CD14-positive monocyte (primary cell): ENCODE measurements at regions not wholly inside any gene's neighbourhood (a gene's known extent, or its start where the extent isn't known, plus 50 kb on each side); places are given as distances from the start of the nearest gene placed in this dataset.

Source experiments
- DNase-seq, 3 donors: peaks; one replicate each; pipeline ENCODE4 v3.0.0-alpha.2; 2011 to 2022
- H2AFZ ChIP-seq: 2 replicates; pipeline ENCODE4 v1.6.0; 2012; ENCODE audit warnings: mild to moderate bottlenecking, low read depth, low read length, inconsistent platforms; ENCODE audit not compliant: insufficient read depth, poor library complexity, severe bottlenecking
- H3K27ac ChIP-seq, 2 donors: 1 replicate in 1 of 2; 2 replicates in 1 of 2; pipeline ENCODE4 v1.5.1; 2012 to 2013; ENCODE audit warnings: low read length in 2 of 2, control low read depth in 1 of 2, inconsistent platforms in 1 of 2, low read depth in 1 of 2, mild to moderate bottlenecking in 1 of 2
- H3K27me3 ChIP-seq, 2 donors: one replicate each; pipeline versions ENCODE4 v1.6.0 to v1.6.1; 2011 to 2013; ENCODE audit warnings: low read length in 2 of 2; ENCODE audit not compliant: control insufficient read depth in 2 of 2, insufficient read depth in 2 of 2
- H3K36me3 ChIP-seq, 2 donors: replicated peaks in 1 of 2; 1 replicate in 1 of 2; 2 replicates in 1 of 2; pipeline versions ENCODE4 v1.5.1 to v1.6.1; 2012 to 2013; ENCODE audit warnings: low read length in 2 of 2, control low read depth in 1 of 2, inconsistent platforms in 1 of 2, mild to moderate bottlenecking in 1 of 2; ENCODE audit not compliant: insufficient read depth in 2 of 2, control insufficient read depth in 1 of 2
- H3K4me1 ChIP-seq, 2 donors: 1 replicate in 1 of 2; 2 replicates in 1 of 2; pipeline versions ENCODE4 v1.5.1 to v1.6.1; 2012 to 2013; ENCODE audit warnings: low read length in 2 of 2, control low read depth in 1 of 2, inconsistent platforms in 1 of 2, mild to moderate bottlenecking in 1 of 2, moderate library complexity in 1 of 2; ENCODE audit not compliant: insufficient read depth in 2 of 2, control insufficient read depth in 1 of 2
- H3K4me2 ChIP-seq: replicated peaks from 2 replicates; pipeline ENCODE3; 2012; ENCODE audit warnings: low read length, moderate library complexity, mild to moderate bottlenecking; ENCODE audit not compliant: poor library complexity, severe bottlenecking; ENCODE audit errors: extremely low read depth
- H3K4me3 ChIP-seq, 3 experiments: fragments of 200-600 bp in 1 of 3; sonication (generic) in 1 of 3; replicated peaks in 1 of 3; 1 replicate in 2 of 3; 2 replicates in 1 of 3; pipeline ENCODE4 v1.5.1; 2011 to 2013; ENCODE audit warnings: low read length in 3 of 3, mild to moderate bottlenecking in 3 of 3, control low read depth in 2 of 3, low read depth in 2 of 3, inconsistent platforms in 1 of 3, moderate library complexity in 1 of 3
- H3K79me2 ChIP-seq: 2 replicates; pipeline ENCODE4 v1.6.0; 2012; ENCODE audit warnings: mild to moderate bottlenecking, control low read depth, inconsistent platforms, low read length, moderate library complexity; ENCODE audit not compliant: insufficient read depth
- H3K9ac ChIP-seq: 2 replicates; pipeline ENCODE4 v1.6.0; 2017; ENCODE audit warnings: low read length, mild to moderate bottlenecking; ENCODE audit not compliant: insufficient read depth, poor library complexity, severe bottlenecking
- H3K9me3 ChIP-seq, 2 donors: replicated peaks in 1 of 2; 1 replicate in 1 of 2; 2 replicates in 1 of 2; pipeline versions ENCODE4 v1.5.1 to v1.6.1; 2012 to 2013; ENCODE audit warnings: low read length in 2 of 2, control low read depth in 1 of 2; ENCODE audit not compliant: control insufficient read depth in 1 of 2, insufficient read depth in 1 of 2
- H4K20me1 ChIP-seq: 2 replicates; pipeline ENCODE4 v1.6.0; 2012; ENCODE audit warnings: mild to moderate bottlenecking, low read length, control low read depth, moderate library complexity; ENCODE audit not compliant: insufficient read depth
- H3K27ac Mint-ChIP-seq, 7 donors: one replicate each; pipeline ENCODE4 v1.8.0; 2020; ENCODE audit warnings: mild to moderate bottlenecking in 7 of 7, mixed read lengths in 7 of 7, moderate library complexity in 6 of 7, inconsistent platforms in 2 of 7
- H3K27me3 Mint-ChIP-seq, 3 donors: one replicate each; pipeline ENCODE4 v1.8.0; 2021 to 2022; ENCODE audit warnings: low read depth in 3 of 3, mild to moderate bottlenecking in 3 of 3, mixed read lengths in 3 of 3, moderate library complexity in 3 of 3, inconsistent platforms in 1 of 3
- H3K36me3 Mint-ChIP-seq, 2 donors: one replicate each; pipeline ENCODE4 v1.8.0; 2020; ENCODE audit warnings: mixed read lengths in 2 of 2, inconsistent platforms in 1 of 2, mild to moderate bottlenecking in 1 of 2
- H3K4me1 Mint-ChIP-seq: one replicate; pipeline ENCODE4 v1.8.0; 2020; ENCODE audit warnings: mild to moderate bottlenecking, mixed read lengths
- H3K4me3 Mint-ChIP-seq, 2 donors: one replicate each; pipeline ENCODE4 v1.8.0; 2020; ENCODE audit warnings: mild to moderate bottlenecking in 2 of 2, mixed read lengths in 2 of 2, moderate library complexity in 1 of 2
- H3K9me3 Mint-ChIP-seq, 7 donors: one replicate each; pipeline ENCODE4 v1.8.0; 2020 to 2022; ENCODE audit warnings: mixed read lengths in 7 of 7, mild to moderate bottlenecking in 6 of 7, moderate library complexity in 6 of 7, inconsistent platforms in 2 of 7
- WGBS: methylation state at CpG from one replicate; pipeline ENCODE4 v1.1.5; 2013; ENCODE audit warnings: missing lambda C conversion rate; ENCODE audit not compliant: insufficient coverage; 5-methylcytosine and 5-hydroxymethylcytosine counted together
- intact Hi-C, 2 donors: fragments of 100-400 bp; cut with micrococcal nuclease; formaldehyde crosslinking; loops; one replicate each; pipeline versions ENCODE4 v1.15.0 to v1.15.1; 2023
- TF ChIP-seq, protein P1 (sequence below): fragments of 200-600 bp; IDR thresholded peaks from one replicate; pipeline ENCODE4 v1.8.0; 2022; ENCODE audit warnings: antibody characterized with exemption, mild to moderate bottlenecking

DNA sequence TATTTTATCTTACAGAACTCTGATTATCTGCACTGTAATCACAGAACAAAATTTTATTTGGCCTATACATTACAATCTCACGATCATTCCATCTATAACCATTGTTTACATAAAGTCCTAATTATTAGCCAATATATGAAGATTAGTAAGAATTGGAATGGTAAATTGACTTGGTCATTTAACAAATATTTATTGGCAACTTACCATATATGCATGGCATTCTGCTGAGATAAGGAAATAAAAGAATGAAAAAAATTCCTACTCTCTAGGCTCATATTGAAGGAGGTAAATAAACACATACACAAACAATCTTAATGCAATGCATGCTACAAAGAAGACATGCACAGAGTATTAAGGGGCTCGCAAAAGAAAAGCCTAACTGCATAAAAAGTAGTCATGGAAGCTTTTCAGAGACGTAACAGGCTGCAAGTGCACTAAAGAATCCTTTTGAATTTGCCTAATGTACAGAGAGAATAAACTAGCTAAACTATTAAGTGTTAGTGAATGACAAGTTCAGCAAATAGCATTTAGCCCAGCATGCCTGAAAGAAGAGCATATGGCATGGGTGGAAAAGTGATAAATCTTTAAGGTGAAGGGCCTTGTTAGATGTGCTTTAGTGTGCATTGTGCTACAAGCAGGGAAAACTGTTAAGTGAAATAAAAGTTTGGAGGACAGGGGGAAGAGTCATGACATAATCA lies 1131.1 kb downstream of the PCDH9 start:
- H3K36me3 Mint-ChIP-seq, result no peaks in the 10 kb centered on the region
- Histone ChIP-seq H3K9ac (no peak overlapping the region), H3K4me3 (no peak overlapping the region), H4K20me1 (no peaks in the 10 kb centered on the region), H3K9me3 (peaks cover 0 to 3% of the 10 kb centered on the region in 2 donors), H3K27me3 (no peaks in the 10 kb centered on the region), H3K79me2 (no peaks in the 10 kb centered on the region), H3K36me3 (no peaks in the 10 kb centered on the region), H3K4me1 (no peaks in the 10 kb centered on the region), H3K27ac (no peak overlapping the region), H2AFZ (no peak overlapping the region), H3K4me2 (no peak overlapping the region)
- no peak for DNase-seq
- WGBS, result 94% methylated on average over 2 of the region's 3 CpGs
- intact Hi-C loops, result no loop called here
- peaks cover 0 to 9% (median 2%) of the 10 kb centered on the region in 7 donors for H3K9me3 Mint-ChIP-seq
- no peak overlapping the region for H3K4me3 Mint-ChIP-seq
- H3K27ac Mint-ChIP-seq, result no peak overlapping the region
- no peaks in the 10 kb centered on the region for H3K27me3 Mint-ChIP-seq
- TF ChIP-seq, protein P1, sequence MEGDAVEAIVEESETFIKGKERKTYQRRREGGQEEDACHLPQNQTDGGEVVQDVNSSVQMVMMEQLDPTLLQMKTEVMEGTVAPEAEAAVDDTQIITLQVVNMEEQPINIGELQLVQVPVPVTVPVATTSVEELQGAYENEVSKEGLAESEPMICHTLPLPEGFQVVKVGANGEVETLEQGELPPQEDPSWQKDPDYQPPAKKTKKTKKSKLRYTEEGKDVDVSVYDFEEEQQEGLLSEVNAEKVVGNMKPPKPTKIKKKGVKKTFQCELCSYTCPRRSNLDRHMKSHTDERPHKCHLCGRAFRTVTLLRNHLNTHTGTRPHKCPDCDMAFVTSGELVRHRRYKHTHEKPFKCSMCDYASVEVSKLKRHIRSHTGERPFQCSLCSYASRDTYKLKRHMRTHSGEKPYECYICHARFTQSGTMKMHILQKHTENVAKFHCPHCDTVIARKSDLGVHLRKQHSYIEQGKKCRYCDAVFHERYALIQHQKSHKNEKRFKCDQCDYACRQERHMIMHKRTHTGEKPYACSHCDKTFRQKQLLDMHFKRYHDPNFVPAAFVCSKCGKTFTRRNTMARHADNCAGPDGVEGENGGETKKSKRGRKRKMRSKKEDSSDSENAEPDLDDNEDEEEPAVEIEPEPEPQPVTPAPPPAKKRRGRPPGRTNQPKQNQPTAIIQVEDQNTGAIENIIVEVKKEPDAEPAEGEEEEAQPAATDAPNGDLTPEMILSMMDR, result no peak
- no peaks in the 10 kb centered on the region for H3K4me1 Mint-ChIP-seq

DNA sequence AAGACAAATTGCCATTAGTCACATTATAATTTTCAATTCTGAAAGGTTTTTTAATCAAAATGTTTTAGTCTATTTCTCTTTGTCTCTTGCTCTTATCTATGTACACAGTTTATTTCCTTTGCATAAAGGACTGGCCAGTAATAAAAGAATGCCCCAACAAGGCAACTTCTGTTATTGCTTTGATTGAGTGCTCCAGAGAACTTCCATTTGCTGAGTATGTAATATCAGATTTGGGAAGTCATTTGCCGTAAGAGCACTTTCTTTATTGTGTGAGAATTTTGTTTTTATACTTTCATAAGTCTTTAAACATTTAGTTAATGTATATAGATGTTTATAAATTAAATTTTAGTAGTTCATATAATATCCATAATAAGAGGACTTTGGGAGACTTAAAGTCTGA lies 1140.4 kb downstream of the PCDH9 start:
- no CpG with 5 or more reads among the region's 1 CpG for WGBS
- no peak overlapping the region for H3K27ac ChIP-seq
- Mint-ChIP-seq H3K27ac (no peak overlapping the region), H3K27me3 (peaks cover 0 to 1% (median 0%) of the 10 kb centered on the region in 3 donors), H3K4me1 (no peaks in the 10 kb centered on the region), H3K9me3 (peaks cover 0 to 15% (median 3%) of the 10 kb centered on the region in 7 donors), H3K36me3 (no peaks in the 10 kb centered on the region), H3K4me3 (no peak overlapping the region)
- H3K9ac ChIP-seq, result no peak overlapping the region
- no peaks in the 10 kb centered on the region for H3K36me3 ChIP-seq
- TF ChIP-seq, protein P1, result no peak
- H3K27me3 ChIP-seq, result no peaks in the 10 kb centered on the region
- no peaks in the 10 kb centered on the region for H3K4me1 ChIP-seq
- peaks cover 7 to 12% of the 10 kb centered on the region in 2 donors for H3K9me3 ChIP-seq
- H3K4me3 ChIP-seq, result no peak overlapping the region
- no peak for DNase-seq
- no peak overlapping the region for H3K4me2 ChIP-seq
- intact Hi-C loops, result no loop called here
- no peak overlapping the region for H2AFZ ChIP-seq
- no peaks in the 10 kb centered on the region for H4K20me1 ChIP-seq
- no peaks in the 10 kb centered on the region for H3K79me2 ChIP-seq
